ENCODE measurements at regions not wholly inside any gene's neighbourhood (a gene's known extent, or its start where the extent isn't known, plus 50 kb on each side); places are given as distances from the start of the nearest gene placed in this dataset.

GRCh38 chrX:40153345-40154249, 55.8 kb upstream of the BCOR start (continued):
- TF ChIP-seq NKRF (conservative IDR thresholded peaks at IDR 0.05) = no peak
- no peak for TF ChIP-seq ZBTB11 (CRISPR knock-in tag; IDR thresholded peaks at IDR 0.05)
- 0 out of 4 replicates have a peak, but pooled peaks of 1 of the 2 experiments have one; percentile 11 for TF ChIP-seq BHLHE40 (IDR thresholded peaks at IDR 0.05; ENCODE audit: borderline replicate concordance in 1 of 2, low read depth in 2 of 2, low read length in 1 of 2)
- peak; percentile 15; the same call in 1 of the 2 replicates for TF ChIP-seq SPI1 (IDR thresholded peaks at IDR 0.05; ENCODE audit: borderline replicate concordance, insufficient read depth, low read depth, low read length)
- TF ChIP-seq CHD1 (IDR thresholded peaks at IDR 0.05; ENCODE audit: low read depth, low read length) = no peak
- peak; percentile 18; the same call in 1 of the 2 replicates for TF ChIP-seq RAD21 (IDR thresholded peaks at IDR 0.05; ENCODE audit: insufficient read depth, low read depth, low read length)
- no peak for TF ChIP-seq SMAD1 (IDR thresholded peaks at IDR 0.05; ENCODE audit: low read depth, partially characterized antibody)
- TF ChIP-seq RFX5 (IDR thresholded peaks at IDR 0.05; ENCODE audit: low read depth, low read length) = no peak
- no peak for TF ChIP-seq HDAC6 (IDR thresholded peaks at IDR 0.05; ENCODE audit: unreplicated experiment)
